ENCODE measurements at regions not wholly inside any gene's neighbourhood (a gene's known extent, or its start where the extent isn't known, plus 50 kb on each side); places are given as distances from the start of the nearest gene placed in this dataset.

- TF ChIP-seq, protein P1, sequence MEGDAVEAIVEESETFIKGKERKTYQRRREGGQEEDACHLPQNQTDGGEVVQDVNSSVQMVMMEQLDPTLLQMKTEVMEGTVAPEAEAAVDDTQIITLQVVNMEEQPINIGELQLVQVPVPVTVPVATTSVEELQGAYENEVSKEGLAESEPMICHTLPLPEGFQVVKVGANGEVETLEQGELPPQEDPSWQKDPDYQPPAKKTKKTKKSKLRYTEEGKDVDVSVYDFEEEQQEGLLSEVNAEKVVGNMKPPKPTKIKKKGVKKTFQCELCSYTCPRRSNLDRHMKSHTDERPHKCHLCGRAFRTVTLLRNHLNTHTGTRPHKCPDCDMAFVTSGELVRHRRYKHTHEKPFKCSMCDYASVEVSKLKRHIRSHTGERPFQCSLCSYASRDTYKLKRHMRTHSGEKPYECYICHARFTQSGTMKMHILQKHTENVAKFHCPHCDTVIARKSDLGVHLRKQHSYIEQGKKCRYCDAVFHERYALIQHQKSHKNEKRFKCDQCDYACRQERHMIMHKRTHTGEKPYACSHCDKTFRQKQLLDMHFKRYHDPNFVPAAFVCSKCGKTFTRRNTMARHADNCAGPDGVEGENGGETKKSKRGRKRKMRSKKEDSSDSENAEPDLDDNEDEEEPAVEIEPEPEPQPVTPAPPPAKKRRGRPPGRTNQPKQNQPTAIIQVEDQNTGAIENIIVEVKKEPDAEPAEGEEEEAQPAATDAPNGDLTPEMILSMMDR (IDR thresholded peaks at IDR 0.05; ENCODE audit: low read depth, low read length, missing control alignments): no peak
- H3K4me3 ChIP-seq (ENCODE audit: low read depth, low read length): no peak overlapping the region
- no peak for DNase-seq (ENCODE audit: low read depth)
Measured at GRCh38 chr5:10904862-10905432, 143.9 kb upstream of the DAP start.

- H3K4me3 ChIP-seq (ENCODE audit: low read depth, low read length): no peak overlapping the region
- no peak for DNase-seq (ENCODE audit: low read depth)
- TF ChIP-seq, protein P1 (IDR thresholded peaks at IDR 0.05; ENCODE audit: low read depth, low read length, missing control alignments): no peak
Measured at GRCh38 chr5:10903786-10904560, 142.9 kb upstream of the DAP start.

DNA sequence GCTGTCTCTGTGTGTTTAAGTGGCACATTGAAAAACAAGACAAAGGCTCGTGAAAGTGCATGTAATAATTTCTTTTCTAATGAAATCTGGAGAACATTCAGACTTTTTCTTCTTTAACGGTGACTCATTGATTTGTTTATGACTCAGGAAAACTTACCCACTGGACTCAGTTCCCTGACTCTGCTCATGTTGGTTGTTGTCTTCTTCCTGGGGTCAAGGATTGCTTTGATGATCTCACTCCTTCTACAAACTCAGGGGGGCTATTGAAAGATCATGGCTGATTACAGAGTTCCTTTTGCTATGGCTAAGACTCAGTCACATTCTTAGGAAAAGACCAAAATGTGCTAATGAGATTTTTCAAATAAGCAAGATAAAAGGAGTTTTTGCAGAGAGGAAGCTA, 141.1 kb upstream of the DAP start:
- TF ChIP-seq, protein P1 (IDR thresholded peaks at IDR 0.05; ENCODE audit: low read depth, low read length, missing control alignments): no peak
- H3K4me3 ChIP-seq (ENCODE audit: low read depth, low read length): no peak overlapping the region
- no peak for DNase-seq (ENCODE audit: low read depth)

GRCh38 chr5:10898514-10898913, 137.5 kb upstream of the DAP start:
- no peak overlapping the region for H3K4me3 ChIP-seq (ENCODE audit: low read depth, low read length)

GRCh38 chr5:10896016-10896415, 135.0 kb upstream of the DAP start:
- H3K4me3 ChIP-seq (ENCODE audit: low read depth, low read length): no peak overlapping the region
- TF ChIP-seq, protein P1 (IDR thresholded peaks at IDR 0.05; ENCODE audit: low read depth, low read length, missing control alignments): no peak
- DNase-seq (ENCODE audit: low read depth): no peak

More at GRCh38 chr5:10898514-10898913, 137.5 kb upstream of the DAP start:
- TF ChIP-seq, protein P1 (IDR thresholded peaks at IDR 0.05; ENCODE audit: low read depth, low read length, missing control alignments): no peak
- no peak for DNase-seq (ENCODE audit: low read depth)

- DNase-seq (ENCODE audit: low read depth): no peak
- TF ChIP-seq, protein P1 (IDR thresholded peaks at IDR 0.05; ENCODE audit: low read depth, low read length, missing control alignments): no peak
Measured at GRCh38 chr5:10894445-10895054, 133.5 kb upstream of the DAP start.

More at GRCh38 chr5:10894445-10895054, 133.5 kb upstream of the DAP start:
- H3K4me3 ChIP-seq (ENCODE audit: low read depth, low read length): no peak overlapping the region

Measured in GM12864 (cell line).